Transverse colon (tissue), 4 donors: ENCODE measurements at regions not wholly inside any gene's neighbourhood (a gene's known extent, or its start where the extent isn't known, plus 50 kb on each side); places are given as distances from the start of the nearest gene placed in this dataset.
"Not testable (repeated sequence)": the region's sequence is repeated elsewhere in the genome, so short reads cannot be mapped to it uniquely, and the experiment has no call there.

ENCODE experiments used
- DNase-seq: peaks from one replicate; pipeline ENCODE4 v3.0.0-alpha.2; 2019
- H3K27ac ChIP-seq, 4 donors: fragments of 200-600 bp; sonication (generic); 2 replicates each; pipeline ENCODE4 v1.5.1; 2016 to 2018; ENCODE audit warnings: inconsistent platforms in 4 of 4
- H3K27me3 ChIP-seq: fragments of 200-600 bp; sonication (generic); 2 replicates; pipeline ENCODE4 v1.5.1; 2017; ENCODE audit warnings: inconsistent platforms
- H3K36me3 ChIP-seq, 4 donors: fragments of 200-600 bp; sonication (generic); 2 replicates each; pipeline ENCODE4 v1.5.1; 2017 to 2019; ENCODE audit warnings: inconsistent platforms in 4 of 4
- H3K4me1 ChIP-seq, 4 donors: fragments of 200-600 bp; sonication (generic); 2 replicates each; pipeline ENCODE4 v1.5.1; 2017 to 2020; ENCODE audit warnings: inconsistent platforms in 4 of 4
- H3K4me3 ChIP-seq, 4 donors: fragments of 200-600 bp; sonication (generic); 1 replicate in 1 of 4; 2 replicates in 3 of 4; pipeline versions ENCODE4 v1.5.1 to v1.6.1; 2017 to 2019; ENCODE audit warnings: inconsistent platforms in 4 of 4
- H3K9me3 ChIP-seq, 2 donors: fragments of 200-600 bp; sonication (generic); 2 replicates each; pipeline ENCODE4 v1.5.1; 2017 to 2019; ENCODE audit warnings: inconsistent platforms in 2 of 2
- CTCF ChIP-seq, 5 experiments: fragments of 200-600 bp in 3 of 5; fragments of 450-650 bp in 2 of 5; sonication (generic) in 3 of 5; IDR thresholded peaks; 1 replicate in 2 of 5; 2 replicates in 3 of 5; pipeline ENCODE4 v1.5.1; 2016 to 2017; ENCODE audit warnings: antibody characterized with exemption in 5 of 5, inconsistent platforms in 3 of 5, mild to moderate bottlenecking in 2 of 5, moderate library complexity in 1 of 5
- EP300 ChIP-seq: sonication (generic); formaldehyde crosslinking; IDR thresholded peaks from one replicate; pipeline ENCODE4 v1.6.1; 2017; ENCODE audit warnings: antibody characterized with exemption, low read depth
- POLR2A ChIP-seq: fragments of 450-650 bp; IDR thresholded peaks from one replicate; pipeline ENCODE4 v1.6.1; 2016; ENCODE audit warnings: antibody characterized with exemption, mild to moderate bottlenecking, moderate library complexity
- POLR2AphosphoS5 ChIP-seq, 3 donors: sonication (generic); formaldehyde crosslinking; IDR thresholded peaks; one replicate each; pipeline ENCODE4 v1.6.1; 2016; ENCODE audit warnings: antibody characterized with exemption in 3 of 3
- WGBS, 2 donors: methylation state at CpG; one replicate each; pipeline ENCODE4 v1.1.5; 2018; ENCODE audit warnings: low coverage in 1 of 2; 5-methylcytosine and 5-hydroxymethylcytosine counted together
- in situ Hi-C, 4 donors: fragments of 200-750 bp; cut with MboI; loops; one replicate each; pipeline versions ENCODE4 v1.15.0 to v1.15.1; 2017; ENCODE audit warnings: low sequenced_read_pairs in 3 of 4, low pct_ligation_motif_present in 1 of 4, low pct_unique_long_range_greater_than_20kb in 1 of 4
- intact Hi-C: fragments of 100-400 bp; cut with DNase I; formaldehyde crosslinking; loops from one replicate; pipeline ENCODE4 v1.15.1; 2023; ENCODE audit warnings: low total_unique reads

GRCh38 chr7:116407165-116407564 is 92.4 kb upstream of the CAV2 start:
- no peak for DNase-seq
- no peaks in the 10 kb centered on the region for H3K36me3 ChIP-seq
- H3K9me3 ChIP-seq: no peaks in the 10 kb centered on the region
- 87 to 97% methylated on average over 3 of the region's 3 CpGs for WGBS, 2 donors
- intact Hi-C loops: no loop called here
- no peak overlapping the region for H3K27ac ChIP-seq
- H3K4me1 ChIP-seq: no peaks in the 10 kb centered on the region
- in situ Hi-C loops: no loop called here
- no peak for TF ChIP-seq CTCF (IDR thresholded peaks at IDR 0.05)
- no peak for TF ChIP-seq EP300
- no peak for TF ChIP-seq POLR2AphosphoS5 (IDR thresholded peaks at IDR 0.05)
- no peak for TF ChIP-seq POLR2A
- no peak overlapping the region for H3K4me3 ChIP-seq
- no peaks in the 10 kb centered on the region for H3K27me3 ChIP-seq

GRCh38 chr7:116408166-116408565 is 91.4 kb upstream of the CAV2 start:
- Histone ChIP-seq H3K4me1 (no peaks in the 10 kb centered on the region), H3K36me3 (no peaks in the 10 kb centered on the region), H3K4me3 (no peak overlapping the region), H3K27ac (no peak overlapping the region), H3K27me3 (no peaks in the 10 kb centered on the region), H3K9me3 (no peaks in the 10 kb centered on the region)
- WGBS, 2 donors: 69 to 87% methylated on average over 2 of the region's 2 CpGs
- in situ Hi-C loops: no loop called here
- TF ChIP-seq EP300: no peak
- no peak for TF ChIP-seq POLR2A
- no peak for TF ChIP-seq CTCF (IDR thresholded peaks at IDR 0.05)
- TF ChIP-seq POLR2AphosphoS5 (IDR thresholded peaks at IDR 0.05): no peak
- intact Hi-C loops: no loop called here
- no peak for DNase-seq

GRCh38 chr7:116408831-116409453 is 90.6 kb upstream of the CAV2 start:
- H3K27me3 ChIP-seq, H3K4me1 ChIP-seq, H3K4me3 ChIP-seq, H3K36me3 ChIP-seq, DNase-seq, H3K9me3 ChIP-seq, intact Hi-C loops, H3K27ac ChIP-seq, in situ Hi-C loops: not testable (repeated sequence)
- 87 to 96% methylated on average over 7 to 27 of the region's 28 CpGs for WGBS, 2 donors

- WGBS, 2 donors: 60 to 94% methylated on average over 1 to 3 of the region's 3 CpGs
- H3K36me3 ChIP-seq, in situ Hi-C loops, H3K4me1 ChIP-seq, H3K27ac ChIP-seq, DNase-seq, H3K9me3 ChIP-seq, intact Hi-C loops, H3K4me3 ChIP-seq, H3K27me3 ChIP-seq: not testable (repeated sequence)
These were observed 88.8 kb upstream of the CAV2 start for GRCh38 chr7:116410694-116411093.

- Histone ChIP-seq H3K4me3 (no peak overlapping the region), H3K4me1 (peaks cover 0 to 6% (median 0%) of the 10 kb centered on the region in 4 donors), H3K27me3 (no peaks in the 10 kb centered on the region), H3K36me3 (no peaks in the 10 kb centered on the region), H3K27ac (no peak overlapping the region), H3K9me3 (no peaks in the 10 kb centered on the region)
- no peak for TF ChIP-seq POLR2AphosphoS5 (IDR thresholded peaks at IDR 0.05)
- TF ChIP-seq POLR2A: no peak
- no peak for TF ChIP-seq EP300
- no peak for TF ChIP-seq CTCF (IDR thresholded peaks at IDR 0.05)
- no peak for DNase-seq
- intact Hi-C loops: no loop called here
- WGBS, 2 donors: 43 to 50% methylated on average over 5 to 7 of the region's 7 CpGs
- in situ Hi-C loops: no loop called here
These were observed 81.8 kb upstream of the CAV2 start for GRCh38 chr7:116417593-116418345.
